ENCODE measurements at regions not wholly inside any gene's neighbourhood (a gene's known extent, or its start where the extent isn't known, plus 50 kb on each side); places are given as distances from the start of the nearest gene placed in this dataset.

DNA sequence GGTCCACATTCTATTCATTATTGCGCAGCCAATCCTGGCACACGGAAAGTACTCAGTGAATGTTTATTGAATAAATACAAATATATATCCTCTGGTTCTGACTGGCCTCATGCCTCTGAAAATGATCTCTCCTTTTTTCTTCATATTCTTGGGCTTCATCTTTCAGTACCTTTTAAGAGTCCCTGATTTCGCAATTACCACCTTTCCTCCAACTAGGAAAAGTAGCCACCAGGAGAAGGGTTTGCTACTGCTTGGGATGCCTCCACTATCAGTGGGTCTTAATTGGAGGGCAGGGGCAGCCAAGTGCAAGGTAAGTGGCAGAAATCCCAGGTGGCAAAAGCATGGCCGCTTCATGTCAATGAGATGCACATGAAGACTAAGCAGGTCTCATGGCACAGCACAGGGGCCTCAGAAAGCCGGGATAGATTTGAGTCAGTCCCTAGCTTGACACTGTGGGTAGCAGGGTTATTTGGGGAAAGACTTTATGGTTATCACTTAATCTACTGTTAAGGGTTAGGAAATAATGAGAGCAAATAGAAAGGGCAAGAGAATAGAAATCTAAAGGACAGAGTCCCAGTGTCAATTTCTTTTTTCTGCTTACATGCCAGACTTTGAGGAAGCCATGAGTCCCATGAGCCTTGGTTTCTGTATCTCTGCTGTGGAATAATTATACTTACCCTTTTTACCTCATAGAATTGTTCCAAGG lies 361.1 kb downstream of the MAN2A1 start:
- no peak for DNase-seq
- Histone ChIP-seq H3K4me1 (replicated peaks in 1 of 2) (no peaks in the 10 kb centered on the region), H3K36me3 (replicated peaks in 1 of 2) (no peaks in the 10 kb centered on the region), H3K27ac (no peak overlapping the region), H3K27me3 (no peaks in the 10 kb centered on the region), H3K9me3 (replicated peaks in 1 of 3) (no peaks in the 10 kb centered on the region), H3K4me3 (no peak overlapping the region)
- 92 to 95% (median 93%) methylated on average over 5 of the region's 5 CpGs for WGBS, 4 donors
- TF ChIP-seq POLR2A (IDR thresholded peaks at IDR 0.05) = no peak
- TF ChIP-seq, protein P1, sequence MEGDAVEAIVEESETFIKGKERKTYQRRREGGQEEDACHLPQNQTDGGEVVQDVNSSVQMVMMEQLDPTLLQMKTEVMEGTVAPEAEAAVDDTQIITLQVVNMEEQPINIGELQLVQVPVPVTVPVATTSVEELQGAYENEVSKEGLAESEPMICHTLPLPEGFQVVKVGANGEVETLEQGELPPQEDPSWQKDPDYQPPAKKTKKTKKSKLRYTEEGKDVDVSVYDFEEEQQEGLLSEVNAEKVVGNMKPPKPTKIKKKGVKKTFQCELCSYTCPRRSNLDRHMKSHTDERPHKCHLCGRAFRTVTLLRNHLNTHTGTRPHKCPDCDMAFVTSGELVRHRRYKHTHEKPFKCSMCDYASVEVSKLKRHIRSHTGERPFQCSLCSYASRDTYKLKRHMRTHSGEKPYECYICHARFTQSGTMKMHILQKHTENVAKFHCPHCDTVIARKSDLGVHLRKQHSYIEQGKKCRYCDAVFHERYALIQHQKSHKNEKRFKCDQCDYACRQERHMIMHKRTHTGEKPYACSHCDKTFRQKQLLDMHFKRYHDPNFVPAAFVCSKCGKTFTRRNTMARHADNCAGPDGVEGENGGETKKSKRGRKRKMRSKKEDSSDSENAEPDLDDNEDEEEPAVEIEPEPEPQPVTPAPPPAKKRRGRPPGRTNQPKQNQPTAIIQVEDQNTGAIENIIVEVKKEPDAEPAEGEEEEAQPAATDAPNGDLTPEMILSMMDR (IDR thresholded peaks at IDR 0.05) = no peak
- intact Hi-C loops (cut with DNase I) = no loop called here

- Histone ChIP-seq H3K9me3 (replicated peaks in 1 of 3) (no peaks in the 10 kb centered on the region), H3K27ac (no peak overlapping the region), H3K36me3 (replicated peaks in 1 of 2) (no peaks in the 10 kb centered on the region), H3K27me3 (no peaks in the 10 kb centered on the region), H3K4me1 (replicated peaks in 1 of 2) (no peaks in the 10 kb centered on the region), H3K4me3 (no peak overlapping the region)
- TF ChIP-seq POLR2A (IDR thresholded peaks at IDR 0.05) = no peak
- TF ChIP-seq, protein P1 (IDR thresholded peaks at IDR 0.05) = no peak
- DNase-seq = no peak
- intact Hi-C loops (cut with DNase I) = no loop called here
- WGBS, 4 donors = 90 to 95% (median 94%) methylated on average over 1 of the region's 1 CpG
These were observed 363.5 kb downstream of the MAN2A1 start for GRCh38 chr5:110053205-110053604.

DNA sequence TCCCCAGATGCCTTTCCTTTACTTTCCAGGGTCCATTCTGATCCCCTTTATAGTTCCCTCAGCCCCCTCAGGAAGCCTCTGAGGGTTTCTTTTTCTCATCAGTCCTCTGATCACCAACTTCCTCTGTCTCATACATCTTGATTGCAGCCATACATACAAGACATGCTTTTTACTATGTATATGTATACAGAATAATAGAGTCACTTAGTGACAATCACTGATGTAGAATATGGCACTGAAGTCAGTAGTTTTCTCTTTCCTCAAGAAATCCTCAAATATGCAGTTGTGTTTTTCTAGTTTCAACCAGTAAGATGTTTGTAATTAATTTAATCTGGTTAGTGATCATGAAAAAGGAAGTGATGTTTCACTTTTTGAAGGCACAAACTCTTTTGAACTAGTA lies 364.1 kb downstream of the MAN2A1 start:
- Histone ChIP-seq H3K27me3 (no peaks in the 10 kb centered on the region), H3K9me3 (replicated peaks in 1 of 3) (no peaks in the 10 kb centered on the region), H3K27ac (no peak overlapping the region), H3K4me1 (replicated peaks in 1 of 2) (no peaks in the 10 kb centered on the region), H3K4me3 (no peak overlapping the region), H3K36me3 (replicated peaks in 1 of 2) (no peaks in the 10 kb centered on the region)
- intact Hi-C loops (cut with DNase I) = no loop called here
- no peak for TF ChIP-seq POLR2A (IDR thresholded peaks at IDR 0.05)
- TF ChIP-seq, protein P1 (IDR thresholded peaks at IDR 0.05) = no peak
- no peak for DNase-seq

DNA sequence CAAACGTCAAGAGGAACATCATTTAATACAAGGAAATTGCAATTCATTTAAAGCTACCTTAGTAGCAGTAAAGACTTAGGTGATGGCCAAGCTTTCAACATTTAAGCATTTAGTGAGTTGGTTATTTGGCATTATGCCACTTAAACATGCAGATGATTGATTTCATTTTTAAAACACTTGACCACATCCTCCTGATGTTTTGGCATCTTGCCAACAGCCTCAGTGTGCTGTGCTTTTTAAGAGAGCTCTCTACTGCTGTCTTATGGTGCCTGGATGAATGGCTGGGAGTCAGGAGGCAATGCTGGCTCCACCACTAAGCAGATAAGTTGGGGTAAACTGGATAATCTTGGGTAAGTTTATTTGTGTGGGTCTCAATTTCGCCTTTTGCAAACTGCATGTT lies 364.5 kb downstream of the MAN2A1 start:
- Histone ChIP-seq H3K27me3 (no peaks in the 10 kb centered on the region), H3K36me3 (replicated peaks in 1 of 2) (no peaks in the 10 kb centered on the region), H3K9me3 (replicated peaks in 1 of 3) (no peaks in the 10 kb centered on the region), H3K4me1 (replicated peaks in 1 of 2) (no peaks in the 10 kb centered on the region), H3K4me3 (no peak overlapping the region), H3K27ac (no peak overlapping the region)
- 49 to 66% (median 61%) methylated on average over 2 of the region's 2 CpGs for WGBS, 4 donors
- no peak for TF ChIP-seq POLR2A (IDR thresholded peaks at IDR 0.05)
- TF ChIP-seq, protein P1 (IDR thresholded peaks at IDR 0.05) = no peak
- peak in 6 of 7 donors; percentile 18 to 58 (median 28) for DNase-seq
- intact Hi-C loops (cut with DNase I) = no loop called here

Data from adrenal gland (tissue), 9 donors.